HG03097 (cell line): ENCODE measurements at regions not wholly inside any gene's neighbourhood (a gene's known extent, or its start where the extent isn't known, plus 50 kb on each side); places are given as distances from the start of the nearest gene placed in this dataset.
"Not testable (repeated sequence)": the region's sequence is repeated elsewhere in the genome, so short reads cannot be mapped to it uniquely, and the experiment has no call there.

Experiments used
- ATAC-seq: cut with Tn5 transposase; IDR thresholded peaks from one replicate; pipeline ENCODE4 v1.9.1; 2021; ENCODE audit not compliant: unreplicated experiment, low FRiP score

- ATAC-seq = no peak
Measured at GRCh38 chr13:83825676-83826075, 56.6 kb downstream of the SLITRK1 start.

DNA sequence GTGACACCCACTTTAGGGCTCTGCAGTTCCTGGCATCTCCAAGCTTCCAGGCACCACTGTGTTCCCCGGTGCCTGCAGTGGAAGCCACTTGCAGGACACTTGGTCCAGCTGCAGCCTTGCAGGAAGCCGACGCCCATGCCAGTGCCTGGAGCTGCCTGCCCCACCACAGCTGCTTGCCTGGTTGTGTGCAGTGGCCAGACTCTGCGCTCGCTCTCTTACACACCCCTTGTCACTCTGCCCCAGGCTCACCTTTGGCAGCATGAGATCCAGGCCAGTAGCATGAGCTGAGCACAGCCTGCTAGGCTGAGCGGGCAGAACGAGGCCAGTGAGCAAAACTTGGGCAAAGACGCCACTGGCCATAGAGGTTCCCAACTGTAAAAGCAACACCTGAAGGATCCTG is 57.7 kb downstream of the SLITRK1 start:
- no peak for ATAC-seq

DNA sequence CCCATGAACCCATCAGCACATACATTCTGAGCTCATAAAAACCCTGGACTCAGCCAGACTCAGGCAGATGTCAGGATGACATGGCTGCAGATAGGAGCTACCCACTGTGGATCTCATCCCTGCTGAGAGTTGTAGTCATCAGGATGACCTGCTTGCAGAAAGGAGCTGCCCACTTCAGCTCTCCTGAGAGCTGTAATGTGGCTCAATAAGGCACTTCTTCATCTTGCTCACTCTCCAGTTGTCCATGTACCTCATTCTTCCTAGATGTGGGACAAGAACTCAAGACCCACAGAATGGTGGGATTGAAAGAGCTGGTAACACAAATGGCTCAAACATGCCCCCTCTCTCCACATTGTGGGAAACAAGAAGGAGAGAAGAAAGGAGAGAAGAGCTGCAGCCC is 58.2 kb downstream of the SLITRK1 start:
- no peak for ATAC-seq

- ATAC-seq = no peak
Measured at GRCh38 chr13:83819611-83820010, 62.7 kb downstream of the SLITRK1 start.

GRCh38 chr13:83819156-83819555 is 63.1 kb downstream of the SLITRK1 start:
- ATAC-seq = no peak

DNA sequence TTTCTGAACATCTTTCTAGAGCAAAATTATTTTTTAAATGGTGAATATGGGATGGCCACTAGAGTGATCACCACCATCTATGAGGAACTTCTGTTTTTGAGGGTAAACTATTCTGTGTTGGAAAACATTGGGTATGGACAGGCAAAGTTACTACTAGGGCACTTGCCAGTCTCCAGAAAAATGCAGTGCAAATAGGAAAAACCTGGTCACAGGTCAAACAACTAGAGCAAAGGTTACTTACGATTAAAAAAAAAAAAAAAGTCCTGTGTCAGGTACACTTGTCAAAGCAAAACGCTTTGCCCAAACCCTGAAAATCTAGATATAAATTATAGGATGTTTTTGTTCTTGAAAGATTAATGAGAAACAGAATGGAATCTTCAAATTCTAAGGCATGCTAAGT is 66.2 kb downstream of the SLITRK1 start:
- ATAC-seq = no peak

- no peak for ATAC-seq
Measured at GRCh38 chr13:83815598-83815997, 66.7 kb downstream of the SLITRK1 start.

DNA sequence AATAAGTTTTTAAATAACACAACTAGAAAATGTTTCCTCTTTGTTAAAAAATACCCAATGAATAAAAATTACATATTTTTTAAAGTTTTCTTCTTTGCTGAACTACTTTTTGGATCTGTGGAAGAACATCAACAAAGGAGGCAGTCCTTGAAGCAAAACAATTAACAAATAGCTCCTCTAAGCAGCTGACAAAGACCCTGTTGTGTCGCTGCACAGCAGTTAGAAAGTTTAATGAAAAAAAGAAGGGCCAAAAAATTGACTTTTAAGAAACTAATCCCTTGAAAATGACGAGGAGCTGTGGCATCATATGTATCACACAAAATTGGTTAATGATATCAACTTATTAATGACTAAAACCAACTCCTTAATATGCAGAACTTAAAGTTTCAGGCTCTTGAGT is 72.1 kb downstream of the SLITRK1 start:
- no peak for ATAC-seq

- ATAC-seq = no peak
Measured at GRCh38 chr13:83804356-83804962, 77.8 kb downstream of the SLITRK1 start.

GRCh38 chr13:83798731-83799130 is 83.5 kb downstream of the SLITRK1 start:
- ATAC-seq = no peak

DNA sequence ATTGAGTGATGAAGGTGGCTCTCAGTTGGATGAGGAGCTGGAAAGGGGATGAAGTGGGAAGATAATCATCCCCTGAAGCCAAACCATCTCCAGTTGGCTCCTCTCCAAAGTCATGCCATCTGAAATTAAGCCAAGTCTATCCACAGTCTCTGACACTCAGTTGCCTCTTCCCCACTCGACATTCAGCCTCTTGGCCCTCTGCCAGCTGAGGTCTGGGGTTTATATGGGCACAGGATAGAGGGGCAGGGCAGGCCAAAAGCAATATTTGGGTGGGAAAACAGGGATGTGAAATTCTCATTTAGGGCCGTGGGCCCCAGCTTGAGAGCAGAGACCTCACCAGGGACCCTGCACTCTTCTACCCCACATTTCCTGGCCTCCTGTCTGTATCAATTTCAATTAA is 85.9 kb downstream of the SLITRK1 start:
- ATAC-seq = no peak

DNA sequence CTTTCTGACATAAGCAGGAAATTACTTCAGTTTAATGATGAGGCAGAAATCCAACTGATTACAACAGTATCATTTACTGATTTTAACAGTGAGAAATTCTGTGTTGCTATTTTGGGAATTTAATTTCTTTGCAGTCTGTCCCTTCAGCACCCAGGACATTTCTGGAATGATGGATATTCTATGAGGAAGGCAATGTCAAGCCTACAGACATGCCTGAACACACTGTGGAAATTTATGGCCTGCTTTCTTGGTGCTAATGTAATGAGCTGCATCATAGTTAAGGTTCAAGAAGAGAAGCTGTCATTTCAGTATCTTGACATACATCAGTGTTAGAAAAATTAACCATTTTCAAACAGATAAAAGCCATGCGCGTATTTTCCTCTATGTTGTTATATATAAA is 87.7 kb downstream of the SLITRK1 start:
- no peak for ATAC-seq

DNA sequence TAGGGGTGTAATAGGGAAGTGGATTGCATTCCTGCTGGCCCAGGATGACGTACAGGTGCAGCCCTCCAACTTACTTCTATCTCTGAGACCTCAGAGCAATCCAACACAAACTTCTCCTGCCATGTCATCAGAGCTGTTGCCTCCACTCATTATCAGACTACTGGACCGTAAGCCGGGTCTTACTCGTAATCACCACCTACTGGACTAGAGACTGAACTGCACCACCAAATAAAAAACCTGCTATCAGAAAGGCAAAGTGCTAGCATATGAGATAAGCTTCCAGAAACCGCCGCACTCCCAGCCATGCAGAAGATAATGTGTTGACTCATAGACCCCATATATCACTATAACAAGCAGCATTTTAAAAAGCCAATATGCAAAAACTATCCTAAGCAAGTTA is 102.0 kb downstream of the SLITRK1 start:
- no peak for ATAC-seq

DNA sequence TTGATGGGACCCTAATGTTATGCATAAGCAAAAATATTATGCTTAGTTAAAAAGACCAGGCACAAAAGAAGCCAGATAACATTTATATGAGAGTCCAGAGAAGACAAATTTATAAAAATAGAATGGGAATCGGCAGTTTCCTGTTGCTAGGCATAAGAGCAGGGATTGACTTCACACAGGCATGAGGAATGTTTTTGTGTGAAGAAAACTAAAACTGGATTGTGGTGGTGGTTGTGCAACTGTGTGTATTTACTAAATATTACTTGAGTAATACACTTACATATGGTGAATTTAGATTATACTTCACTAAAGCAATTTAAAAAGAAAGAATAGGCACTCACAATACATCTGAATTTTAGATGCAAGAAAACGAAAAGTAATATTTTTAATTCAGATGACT is 108.3 kb downstream of the SLITRK1 start:
- ATAC-seq = no peak

GRCh38 chr13:83765796-83766195 is 116.5 kb downstream of the SLITRK1 start:
- ATAC-seq = no peak

- ATAC-seq = no peak
Measured at GRCh38 chr13:83761631-83762030, 120.6 kb downstream of the SLITRK1 start.

GRCh38 chr13:83755210-83755609 is 127.1 kb downstream of the SLITRK1 start:
- ATAC-seq = not testable (repeated sequence)

- no peak for ATAC-seq
Measured at GRCh38 chr13:83753912-83754624, 128.2 kb downstream of the SLITRK1 start.

DNA sequence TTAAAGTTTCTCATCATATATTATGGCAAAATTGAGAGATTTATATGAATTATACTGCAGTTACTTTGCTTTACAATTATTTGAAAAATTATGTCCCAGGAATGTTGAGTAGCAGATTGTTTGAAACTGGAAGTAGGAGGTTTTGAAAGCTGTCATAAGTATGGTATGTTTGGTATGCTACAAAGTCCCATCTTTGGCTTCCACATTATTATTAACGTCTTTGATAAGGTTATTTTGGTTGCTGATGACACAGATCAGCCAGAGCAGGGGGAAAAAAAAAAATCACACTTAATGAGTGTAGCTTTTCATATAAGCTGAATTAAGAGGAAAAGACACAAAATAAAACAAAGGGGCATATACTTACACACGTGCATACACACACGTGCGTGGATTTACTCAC is 130.1 kb downstream of the SLITRK1 start:
- no peak for ATAC-seq

DNA sequence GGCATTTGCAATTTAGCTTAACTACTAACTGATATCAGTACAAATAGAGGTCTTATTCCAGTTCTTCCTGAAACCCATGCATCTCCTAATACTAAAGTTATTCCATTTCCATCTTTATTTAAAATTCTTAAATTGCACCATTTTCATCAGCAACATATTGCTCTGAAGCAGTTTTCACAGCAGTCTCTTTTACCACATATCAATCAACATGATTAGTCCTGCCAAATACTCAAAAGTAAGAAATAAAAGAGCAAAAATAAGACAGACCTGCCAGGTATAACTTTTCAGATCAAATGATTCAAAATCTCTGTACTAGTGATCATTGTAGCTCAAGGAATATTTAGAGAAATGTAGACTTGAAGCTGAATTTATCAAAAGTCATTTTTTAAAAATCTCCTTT is 141.7 kb downstream of the SLITRK1 start:
- ATAC-seq = no peak

DNA sequence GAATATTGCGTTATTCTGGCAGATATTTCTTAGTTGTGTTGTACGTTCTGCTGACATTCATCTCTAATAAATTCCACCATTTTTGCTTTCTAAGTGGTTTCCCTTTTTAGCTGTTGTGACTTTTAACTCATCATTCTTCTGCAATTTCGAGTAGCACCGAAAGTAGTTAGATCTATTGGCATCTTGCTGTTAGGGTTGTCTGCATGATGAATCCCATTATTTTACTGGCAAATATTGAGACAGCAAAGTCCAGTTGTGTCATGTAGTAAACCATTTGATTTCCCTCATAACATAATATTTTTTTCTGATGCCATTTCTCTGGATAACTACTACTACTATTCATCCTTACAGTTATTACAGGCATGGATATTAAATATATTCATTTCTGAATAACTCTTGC is 143.9 kb downstream of the SLITRK1 start:
- ATAC-seq = no peak

- ATAC-seq = no peak
Measured at GRCh38 chr13:83733293-83733692, 149.0 kb downstream of the SLITRK1 start.

DNA sequence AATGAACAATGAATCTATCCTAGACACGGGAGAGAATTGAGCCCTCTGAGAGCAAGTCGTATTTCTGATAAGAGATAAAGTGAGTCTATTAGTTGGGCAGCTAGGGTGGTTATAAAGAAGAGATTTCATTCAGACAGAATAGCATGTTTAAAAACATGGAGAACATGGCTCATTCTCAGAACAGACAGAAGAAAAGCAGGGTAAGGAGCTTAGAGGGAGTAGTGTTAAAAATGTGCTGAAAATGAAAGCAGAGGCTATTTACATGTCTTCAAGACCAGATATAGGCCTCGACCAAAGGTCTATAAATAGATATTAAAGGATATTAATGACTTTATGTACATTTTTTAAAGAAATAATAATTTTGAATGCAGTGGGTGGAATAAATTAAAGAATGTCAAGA is 149.5 kb downstream of the SLITRK1 start:
- ATAC-seq = no peak
